GM12865 (cell line): ENCODE measurements at regions not wholly inside any gene's neighbourhood (a gene's known extent, or its start where the extent isn't known, plus 50 kb on each side); places are given as distances from the start of the nearest gene placed in this dataset.

Experiments
- DNase-seq: peaks from one replicate; pipeline ENCODE4 v3.0.0; 2010; ENCODE audit warnings: low read depth
- H3K4me3 ChIP-seq: 2 replicates; pipeline ENCODE4 v1.5.1; 2011; ENCODE audit warnings: mild to moderate bottlenecking, low read depth, low read length, control low read depth
- CTCF ChIP-seq: IDR thresholded peaks from 2 replicates; pipeline ENCODE4 v1.5.1; 2011; ENCODE audit warnings: low read length, control low read depth, low read depth, inconsistent platforms; ENCODE audit not compliant: insufficient read depth; ENCODE audit errors: missing control alignments

- DNase-seq, result no peak
- no peak for TF ChIP-seq CTCF
- H3K4me3 ChIP-seq, result no peak overlapping the region
Observed at GRCh38 chr1:170460414-170461155, 71.4 kb upstream of the GORAB start.

- no peak overlapping the region for H3K4me3 ChIP-seq
- no peak for DNase-seq
- no peak for TF ChIP-seq CTCF
Observed at GRCh38 chr1:170461291-170461747, 70.6 kb upstream of the GORAB start.

- no peak for TF ChIP-seq CTCF
- peak; percentile 35 for DNase-seq
- no peak overlapping the region for H3K4me3 ChIP-seq
Observed at GRCh38 chr1:170461762-170462384, 70.1 kb upstream of the GORAB start.

- no peak for TF ChIP-seq CTCF
- no peak overlapping the region for H3K4me3 ChIP-seq
- no peak for DNase-seq
Observed at GRCh38 chr1:170470121-170470520, 61.8 kb upstream of the GORAB start.

GRCh38 chr1:170471398-170472053 lies 60.4 kb upstream of the GORAB start:
- no peak overlapping the region for H3K4me3 ChIP-seq
- DNase-seq, result no peak
- TF ChIP-seq CTCF, result no peak

GRCh38 chr1:170481000-170481399 lies 51.0 kb upstream of the GORAB start:
- no peak overlapping the region for H3K4me3 ChIP-seq
- no peak for DNase-seq
- no peak for TF ChIP-seq CTCF
